GM23338 (cell line): ENCODE measurements at regions not wholly inside any gene's neighbourhood (a gene's known extent, or its start where the extent isn't known, plus 50 kb on each side); places are given as distances from the start of the nearest gene placed in this dataset.

Source experiments
- ATAC-seq: fragments of 200-7000 bp; cut with Tn5 transposase; 3 replicates; pipeline ENCODE4 v1.9.1; 2020
- DNase-seq: peaks from one replicate; pipeline ENCODE4 v3.0.0-alpha.2; 2015; ENCODE audit warnings: low spot score
- H2AFZ ChIP-seq: fragments of 200-600 bp; sonication (generic); 2 replicates; pipeline ENCODE4 v1.8.0; 2016; ENCODE audit warnings: antibody characterized with exemption, mild to moderate bottlenecking, moderate library complexity
- H3F3A ChIP-seq: fragments of 200-600 bp; sonication (generic); replicated peaks from 2 replicates; pipeline ENCODE4 v1.8.0; 2017; ENCODE audit warnings: antibody characterized with exemption, mixed run types, low read depth
- H3K27ac ChIP-seq: fragments of 200-600 bp; sonication (generic); 2 replicates; pipeline ENCODE4 v1.6.1; 2016; ENCODE audit warnings: low read depth
- H3K27me3 ChIP-seq: fragments of 200-600 bp; sonication (generic); 2 replicates; pipeline ENCODE4 v1.8.0; 2016; ENCODE audit warnings: mild to moderate bottlenecking, mixed run types, moderate library complexity; ENCODE audit not compliant: insufficient read depth
- H3K36me3 ChIP-seq: fragments of 200-600 bp; sonication (generic); 2 replicates; pipeline ENCODE4 v1.8.0; 2016; ENCODE audit warnings: mild to moderate bottlenecking; ENCODE audit not compliant: insufficient read depth
- H3K4me1 ChIP-seq: fragments of 200-600 bp; sonication (generic); 2 replicates; pipeline ENCODE4 v1.8.0; 2016; ENCODE audit warnings: mild to moderate bottlenecking, moderate library complexity; ENCODE audit not compliant: insufficient read depth
- H3K4me2 ChIP-seq: fragments of 200-600 bp; sonication (generic); 2 replicates; pipeline ENCODE4 v1.7.1; 2017; ENCODE audit warnings: mixed run types
- H3K4me3 ChIP-seq: fragments of 200-600 bp; sonication (generic); 2 replicates; pipeline ENCODE4 v1.6.1; 2016; ENCODE audit warnings: mixed run types
- H3K79me2 ChIP-seq: fragments of 200-600 bp; sonication (generic); replicated peaks from 2 replicates; pipeline ENCODE4 v1.8.0; 2017; ENCODE audit warnings: mild to moderate bottlenecking; ENCODE audit not compliant: insufficient read depth
- H3K9me2 ChIP-seq: fragments of 200-600 bp; sonication (generic); 2 replicates; pipeline ENCODE4 v1.8.0; 2017; ENCODE audit not compliant: insufficient read depth
- H4K20me1 ChIP-seq: fragments of 200-600 bp; sonication (generic); replicated peaks from 2 replicates; pipeline ENCODE4 v1.8.0; 2017; ENCODE audit warnings: mild to moderate bottlenecking; ENCODE audit not compliant: insufficient read depth
- H3K27ac Mint-ChIP-seq: 2 replicates; pipeline ENCODE4 v1.8.0; 2020; ENCODE audit warnings: inconsistent platforms, mild to moderate bottlenecking, moderate library complexity, mixed read lengths
- H3K27me3 Mint-ChIP-seq: 3 replicates; pipeline ENCODE4 v1.8.0; 2022; ENCODE audit warnings: low read depth, mild to moderate bottlenecking, moderate library complexity, mixed read lengths, inconsistent platforms; ENCODE audit not compliant: insufficient read depth, poor library complexity
- H3K36me3 Mint-ChIP-seq: 3 replicates; pipeline ENCODE4 v1.8.0; 2021; ENCODE audit warnings: low read depth, mild to moderate bottlenecking, inconsistent platforms, moderate library complexity, mixed read lengths
- H3K4me1 Mint-ChIP-seq: 3 replicates; pipeline ENCODE4 v1.8.0; 2020; ENCODE audit warnings: mild to moderate bottlenecking, inconsistent platforms, mixed read lengths
- H3K4me3 Mint-ChIP-seq: 3 replicates; pipeline ENCODE4 v1.8.0; 2021; ENCODE audit warnings: moderate library complexity, mild to moderate bottlenecking, inconsistent platforms, mixed read lengths
- H3K9me3 Mint-ChIP-seq: 3 replicates; pipeline ENCODE4 v1.8.0; 2020; ENCODE audit warnings: moderate library complexity, mild to moderate bottlenecking, inconsistent platforms, mixed read lengths
- CREB1 ChIP-seq: fragments of 250-450 bp; sonication (Bioruptor Pico); IDR thresholded peaks from 2 replicates; pipeline ENCODE4 v1.5.0; 2020; ENCODE audit warnings: low read depth, mild to moderate bottlenecking, moderate library complexity
- CTCF ChIP-seq, 2 experiments: fragments of 200-600 bp in 1 of 2; sonication (generic) in 1 of 2; conservative IDR thresholded peaks; 2 replicates each; pipeline versions ENCODE4 v1.5.1 to v1.6.1; 2016 to 2017; ENCODE audit warnings: antibody characterized with exemption in 2 of 2, low read depth in 2 of 2, mild to moderate bottlenecking in 2 of 2, moderate library complexity in 1 of 2
- ETS1 ChIP-seq: IDR thresholded peaks from 2 replicates; pipeline ENCODE4 v1.6.1; 2016; ENCODE audit warnings: antibody characterized with exemption
- EZH2 ChIP-seq: fragments of 200-600 bp; sonication (generic); IDR thresholded peaks from one replicate; pipeline ENCODE4 v1.8.0; 2017; ENCODE audit warnings: antibody characterized with exemption, mild to moderate bottlenecking, low read depth; ENCODE audit not compliant: unreplicated experiment
- EZH2phosphoT487 ChIP-seq: fragments of 200-600 bp; sonication (generic); IDR thresholded peaks from one replicate; pipeline ENCODE4 v1.8.1; 2018; ENCODE audit warnings: antibody characterized with exemption; ENCODE audit not compliant: unreplicated experiment
- JUNB ChIP-seq: IDR thresholded peaks from one replicate; pipeline ENCODE4 v1.6.1; 2016; ENCODE audit warnings: antibody characterized with exemption; ENCODE audit not compliant: unreplicated experiment
- NANOG ChIP-seq: IDR thresholded peaks from 2 replicates; pipeline ENCODE4 v1.6.1; 2016; ENCODE audit warnings: antibody characterized with exemption, borderline replicate concordance
- POLR2AphosphoS5 ChIP-seq: IDR thresholded peaks from 2 replicates; pipeline ENCODE4 v1.6.1; 2016; ENCODE audit warnings: antibody characterized with exemption, low read depth
- STAT1 ChIP-seq: IDR thresholded peaks from one replicate; pipeline ENCODE4 v1.6.1; 2016; ENCODE audit warnings: antibody characterized with exemption; ENCODE audit not compliant: unreplicated experiment
- ZNF114 ChIP-seq: fragments of 250-450 bp; sonication (Bioruptor Pico); IDR thresholded peaks from 2 replicates; pipeline ENCODE4 v1.5.0; 2020; ENCODE audit warnings: mild to moderate bottlenecking, moderate library complexity
- ZNF331 ChIP-seq: fragments of 250-450 bp; sonication (Bioruptor Pico); IDR thresholded peaks from 2 replicates; pipeline ENCODE4 v1.5.0; 2020; ENCODE audit warnings: low read depth, mild to moderate bottlenecking, moderate library complexity
- TF ChIP-seq, protein P1 (sequence below): IDR thresholded peaks from one replicate; pipeline ENCODE4 v1.6.1; 2018; ENCODE audit warnings: antibody characterized with exemption; ENCODE audit not compliant: unreplicated experiment
- TF ChIP-seq, protein P2 (sequence below): fragments of 250-450 bp; sonication (Bioruptor Pico); IDR thresholded peaks from 2 replicates; pipeline ENCODE4 v1.5.0; 2020; ENCODE audit warnings: mild to moderate bottlenecking, moderate library complexity

DNA sequence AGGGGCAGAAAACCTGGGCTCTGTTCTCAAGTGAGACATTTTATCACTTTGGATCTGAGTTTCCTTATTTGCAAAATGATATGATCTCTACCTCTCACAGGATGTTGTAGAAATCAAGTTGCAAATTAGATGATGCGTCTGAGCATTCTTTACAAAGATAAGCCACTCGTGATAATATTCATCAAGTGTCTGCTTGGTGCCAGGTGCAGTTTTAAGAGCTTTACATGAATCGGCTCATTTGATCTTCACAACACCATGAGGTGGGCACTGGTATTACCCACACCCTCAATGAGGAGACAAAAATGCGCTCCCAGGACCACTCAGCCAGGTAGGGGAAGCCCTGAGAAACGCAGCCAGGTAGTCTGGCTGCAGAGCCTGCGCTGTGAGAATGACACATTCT, 59.1 kb upstream of the CA12 start:
- Mint-ChIP-seq H3K9me3 (no peaks in the 10 kb centered on the region), H3K4me3 (no peak overlapping the region), H3K27me3 (peaks cover 16% of the 10 kb centered on the region), H3K36me3 (no peaks in the 10 kb centered on the region), H3K27ac (no peak overlapping the region), H3K4me1 (peaks cover 15% of the 10 kb centered on the region)
- Histone ChIP-seq H3K9me2 (no peaks in the 10 kb centered on the region), H3K79me2 (no peaks in the 10 kb centered on the region), H3K27ac (no peak overlapping the region), H4K20me1 (no peaks in the 10 kb centered on the region), H3F3A (0 out of 2 replicates have a peak, but pooled peaks cover 2% of the 10 kb centered on the region), H3K4me3 (no peak overlapping the region), H2AFZ (no peak overlapping the region), H3K4me2 (no peak overlapping the region), H3K27me3 (no peaks in the 10 kb centered on the region), H3K4me1 (no peaks in the 10 kb centered on the region), H3K36me3 (no peaks in the 10 kb centered on the region)
- no peak for DNase-seq
- ATAC-seq: no peak
- no peak for TF ChIP-seq POLR2AphosphoS5
- TF ChIP-seq ZNF114: no peak
- no peak for TF ChIP-seq CREB1 (CRISPR knock-in tag)
- no peak for TF ChIP-seq CTCF (conservative IDR thresholded peaks at IDR 0.05; ENCODE audit: low read depth in 2 of 2)
- TF ChIP-seq STAT1: no peak
- no peak for TF ChIP-seq EZH2phosphoT487
- no peak for TF ChIP-seq NANOG
- TF ChIP-seq EZH2: no peak
- no peak for TF ChIP-seq ETS1
- TF ChIP-seq, protein P1, sequence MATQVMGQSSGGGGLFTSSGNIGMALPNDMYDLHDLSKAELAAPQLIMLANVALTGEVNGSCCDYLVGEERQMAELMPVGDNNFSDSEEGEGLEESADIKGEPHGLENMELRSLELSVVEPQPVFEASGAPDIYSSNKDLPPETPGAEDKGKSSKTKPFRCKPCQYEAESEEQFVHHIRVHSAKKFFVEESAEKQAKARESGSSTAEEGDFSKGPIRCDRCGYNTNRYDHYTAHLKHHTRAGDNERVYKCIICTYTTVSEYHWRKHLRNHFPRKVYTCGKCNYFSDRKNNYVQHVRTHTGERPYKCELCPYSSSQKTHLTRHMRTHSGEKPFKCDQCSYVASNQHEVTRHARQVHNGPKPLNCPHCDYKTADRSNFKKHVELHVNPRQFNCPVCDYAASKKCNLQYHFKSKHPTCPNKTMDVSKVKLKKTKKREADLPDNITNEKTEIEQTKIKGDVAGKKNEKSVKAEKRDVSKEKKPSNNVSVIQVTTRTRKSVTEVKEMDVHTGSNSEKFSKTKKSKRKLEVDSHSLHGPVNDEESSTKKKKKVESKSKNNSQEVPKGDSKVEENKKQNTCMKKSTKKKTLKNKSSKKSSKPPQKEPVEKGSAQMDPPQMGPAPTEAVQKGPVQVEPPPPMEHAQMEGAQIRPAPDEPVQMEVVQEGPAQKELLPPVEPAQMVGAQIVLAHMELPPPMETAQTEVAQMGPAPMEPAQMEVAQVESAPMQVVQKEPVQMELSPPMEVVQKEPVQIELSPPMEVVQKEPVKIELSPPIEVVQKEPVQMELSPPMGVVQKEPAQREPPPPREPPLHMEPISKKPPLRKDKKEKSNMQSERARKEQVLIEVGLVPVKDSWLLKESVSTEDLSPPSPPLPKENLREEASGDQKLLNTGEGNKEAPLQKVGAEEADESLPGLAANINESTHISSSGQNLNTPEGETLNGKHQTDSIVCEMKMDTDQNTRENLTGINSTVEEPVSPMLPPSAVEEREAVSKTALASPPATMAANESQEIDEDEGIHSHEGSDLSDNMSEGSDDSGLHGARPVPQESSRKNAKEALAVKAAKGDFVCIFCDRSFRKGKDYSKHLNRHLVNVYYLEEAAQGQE: no peak
- TF ChIP-seq, protein P2, sequence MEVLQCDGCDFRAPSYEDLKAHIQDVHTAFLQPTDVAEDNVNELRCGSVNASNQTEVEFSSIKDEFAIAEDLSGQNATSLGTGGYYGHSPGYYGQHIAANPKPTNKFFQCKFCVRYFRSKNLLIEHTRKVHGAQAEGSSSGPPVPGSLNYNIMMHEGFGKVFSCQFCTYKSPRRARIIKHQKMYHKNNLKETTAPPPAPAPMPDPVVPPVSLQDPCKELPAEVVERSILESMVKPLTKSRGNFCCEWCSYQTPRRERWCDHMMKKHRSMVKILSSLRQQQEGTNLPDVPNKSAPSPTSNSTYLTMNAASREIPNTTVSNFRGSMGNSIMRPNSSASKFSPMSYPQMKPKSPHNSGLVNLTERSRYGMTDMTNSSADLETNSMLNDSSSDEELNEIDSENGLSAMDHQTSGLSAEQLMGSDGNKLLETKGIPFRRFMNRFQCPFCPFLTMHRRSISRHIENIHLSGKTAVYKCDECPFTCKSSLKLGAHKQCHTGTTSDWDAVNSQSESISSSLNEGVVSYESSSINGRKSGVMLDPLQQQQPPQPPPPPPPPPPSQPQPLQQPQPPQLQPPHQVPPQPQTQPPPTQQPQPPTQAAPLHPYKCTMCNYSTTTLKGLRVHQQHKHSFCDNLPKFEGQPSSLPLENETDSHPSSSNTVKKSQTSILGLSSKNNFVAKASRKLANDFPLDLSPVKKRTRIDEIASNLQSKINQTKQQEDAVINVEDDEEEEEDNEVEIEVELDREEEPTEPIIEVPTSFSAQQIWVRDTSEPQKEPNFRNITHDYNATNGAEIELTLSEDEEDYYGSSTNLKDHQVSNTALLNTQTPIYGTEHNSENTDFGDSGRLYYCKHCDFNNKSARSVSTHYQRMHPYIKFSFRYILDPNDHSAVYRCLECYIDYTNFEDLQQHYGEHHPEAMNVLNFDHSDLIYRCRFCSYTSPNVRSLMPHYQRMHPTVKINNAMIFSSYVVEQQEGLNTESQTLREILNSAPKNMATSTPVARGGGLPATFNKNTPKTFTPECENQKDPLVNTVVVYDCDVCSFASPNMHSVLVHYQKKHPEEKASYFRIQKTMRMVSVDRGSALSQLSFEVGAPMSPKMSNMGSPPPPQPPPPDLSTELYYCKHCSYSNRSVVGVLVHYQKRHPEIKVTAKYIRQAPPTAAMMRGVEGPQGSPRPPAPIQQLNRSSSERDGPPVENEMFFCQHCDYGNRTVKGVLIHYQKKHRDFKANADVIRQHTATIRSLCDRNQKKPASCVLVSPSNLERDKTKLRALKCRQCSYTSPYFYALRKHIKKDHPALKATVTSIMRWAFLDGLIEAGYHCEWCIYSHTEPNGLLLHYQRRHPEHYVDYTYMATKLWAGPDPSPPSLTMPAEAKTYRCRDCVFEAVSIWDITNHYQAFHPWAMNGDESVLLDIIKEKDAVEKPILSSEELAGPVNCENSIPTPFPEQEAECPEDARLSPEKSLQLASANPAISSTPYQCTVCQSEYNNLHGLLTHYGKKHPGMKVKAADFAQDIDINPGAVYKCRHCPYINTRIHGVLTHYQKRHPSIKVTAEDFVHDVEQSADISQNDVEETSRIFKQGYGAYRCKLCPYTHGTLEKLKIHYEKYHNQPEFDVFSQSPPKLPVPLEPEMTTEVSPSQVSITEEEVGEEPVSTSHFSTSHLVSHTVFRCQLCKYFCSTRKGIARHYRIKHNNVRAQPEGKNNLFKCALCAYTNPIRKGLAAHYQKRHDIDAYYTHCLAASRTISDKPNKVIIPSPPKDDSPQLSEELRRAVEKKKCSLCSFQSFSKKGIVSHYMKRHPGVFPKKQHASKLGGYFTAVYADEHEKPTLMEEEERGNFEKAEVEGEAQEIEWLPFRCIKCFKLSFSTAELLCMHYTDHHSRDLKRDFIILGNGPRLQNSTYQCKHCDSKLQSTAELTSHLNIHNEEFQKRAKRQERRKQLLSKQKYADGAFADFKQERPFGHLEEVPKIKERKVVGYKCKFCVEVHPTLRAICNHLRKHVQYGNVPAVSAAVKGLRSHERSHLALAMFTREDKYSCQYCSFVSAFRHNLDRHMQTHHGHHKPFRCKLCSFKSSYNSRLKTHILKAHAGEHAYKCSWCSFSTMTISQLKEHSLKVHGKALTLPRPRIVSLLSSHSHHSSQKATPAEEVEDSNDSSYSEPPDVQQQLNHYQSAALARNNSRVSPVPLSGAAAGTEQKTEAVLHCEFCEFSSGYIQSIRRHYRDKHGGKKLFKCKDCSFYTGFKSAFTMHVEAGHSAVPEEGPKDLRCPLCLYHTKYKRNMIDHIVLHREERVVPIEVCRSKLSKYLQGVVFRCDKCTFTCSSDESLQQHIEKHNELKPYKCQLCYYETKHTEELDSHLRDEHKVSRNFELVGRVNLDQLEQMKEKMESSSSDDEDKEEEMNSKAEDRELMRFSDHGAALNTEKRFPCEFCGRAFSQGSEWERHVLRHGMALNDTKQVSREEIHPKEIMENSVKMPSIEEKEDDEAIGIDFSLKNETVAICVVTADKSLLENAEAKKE: no peak
- no peak for TF ChIP-seq JUNB
- TF ChIP-seq ZNF331 (CRISPR knock-in tag): no peak
